Myocyte (in vitro differentiated cells): ENCODE measurements at regions not wholly inside any gene's neighbourhood (a gene's known extent, or its start where the extent isn't known, plus 50 kb on each side); places are given as distances from the start of the nearest gene placed in this dataset. TPM values are rescaled to one million over a fixed set of nuclear protein-coding genes. Genes with fewer than 3 reads are reported as not detected.

Experiments used
- DNase-seq: peaks from one replicate; pipeline ENCODE4 v3.0.0-alpha.2; 2012; ENCODE audit warnings: low read depth
- microRNA-seq: library from miRNA; unstranded; fragments of <30 nt; microRNA quantifications from one replicate; pipeline ENCODE4, GENCODE V29; 2016

DNA sequence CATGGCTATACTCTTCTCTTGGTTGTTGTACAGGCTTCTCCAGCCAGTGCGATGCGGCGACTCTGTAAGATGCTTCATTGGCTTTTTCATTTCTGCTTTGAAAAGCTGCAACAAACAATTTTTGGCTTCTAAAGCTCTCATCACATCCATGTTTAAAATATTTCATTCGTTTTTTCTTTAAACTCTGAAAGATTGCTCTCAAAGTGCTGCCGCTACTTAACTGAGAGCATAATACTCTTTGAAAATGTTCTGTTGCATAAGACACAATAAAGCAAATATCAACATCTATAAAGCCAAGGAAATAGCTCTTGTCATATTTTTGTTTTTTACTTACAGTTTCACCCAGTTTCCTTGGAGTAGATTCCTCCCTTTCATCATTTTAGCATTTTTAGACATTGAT, 468.3 kb downstream of the TBC1D22A start:
- DNase-seq: no peak

DNA sequence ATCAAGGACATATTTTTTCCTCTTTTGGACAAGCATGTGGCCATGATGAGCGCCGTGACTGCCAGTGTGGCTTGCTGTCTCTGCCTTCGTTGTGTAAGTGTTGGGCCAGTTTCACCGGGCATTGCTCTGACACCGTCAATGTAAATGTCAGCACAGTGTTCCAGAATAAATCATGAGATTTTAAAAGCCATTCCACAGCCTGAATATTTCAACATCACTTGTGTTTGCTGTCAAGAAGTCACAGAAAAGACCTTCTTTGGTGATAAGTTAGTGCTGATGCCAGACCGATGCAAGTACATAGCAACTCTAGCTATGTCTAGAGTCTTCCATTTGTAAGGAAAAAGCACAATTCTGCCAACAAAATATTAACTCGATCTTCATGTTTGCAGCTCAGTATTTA, 467.8 kb downstream of the TBC1D22A start:
- no peak for DNase-seq

DNA sequence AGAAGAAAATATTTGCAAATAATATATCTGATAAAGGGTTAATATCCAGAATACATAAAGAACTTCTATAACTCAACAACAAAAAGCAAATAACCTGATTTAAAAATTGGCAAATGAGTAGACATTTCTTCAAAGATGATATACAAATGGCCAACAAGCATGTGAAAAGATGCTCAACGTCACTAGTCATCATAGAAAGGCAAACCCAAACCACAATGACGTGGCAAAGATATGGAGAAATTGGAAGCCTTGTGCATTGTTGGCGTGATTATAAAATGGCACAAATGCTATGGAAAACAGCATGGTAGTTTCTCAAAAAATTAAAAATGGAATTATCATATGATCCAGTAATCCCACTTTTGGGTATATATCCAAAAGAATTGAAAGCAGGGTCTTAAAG, 466.3 kb downstream of the TBC1D22A start:
- no peak for DNase-seq

DNA sequence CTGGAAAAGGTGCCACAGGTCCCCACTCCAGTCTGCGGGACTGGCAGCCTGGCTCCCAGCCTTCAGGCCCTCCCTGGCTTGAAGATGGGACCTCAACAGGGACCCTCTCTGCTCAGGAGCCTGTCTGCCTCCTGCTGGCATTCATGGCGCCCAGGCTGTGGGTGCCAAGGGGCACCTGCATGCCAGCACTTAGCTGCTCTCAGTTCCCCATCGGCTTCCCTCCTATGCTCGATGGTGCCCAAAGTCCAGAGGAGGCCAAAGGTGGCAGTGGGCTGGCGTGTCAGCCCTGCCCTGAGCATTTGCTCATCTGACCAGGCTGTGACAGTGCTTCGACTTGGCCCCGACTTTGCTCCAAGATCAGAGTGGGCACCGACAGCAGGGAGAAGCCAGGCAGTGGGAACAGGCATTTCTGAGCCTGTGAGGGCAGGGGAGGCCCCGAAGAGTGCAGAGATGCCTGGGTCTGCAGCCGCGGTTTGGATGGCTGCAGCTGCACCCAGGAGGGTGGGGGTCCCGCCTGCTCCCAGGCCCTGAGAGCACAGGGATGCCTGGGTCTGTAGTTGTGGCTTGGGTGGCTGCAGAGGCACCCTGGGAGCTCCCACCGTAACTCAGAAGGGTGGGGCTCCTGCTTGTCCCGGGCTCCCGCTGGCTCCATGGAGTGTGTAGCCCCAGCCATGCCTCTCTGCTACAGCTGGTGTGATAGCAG, 463.6 kb downstream of the TBC1D22A start:
- DNase-seq: peak; percentile 13

DNA sequence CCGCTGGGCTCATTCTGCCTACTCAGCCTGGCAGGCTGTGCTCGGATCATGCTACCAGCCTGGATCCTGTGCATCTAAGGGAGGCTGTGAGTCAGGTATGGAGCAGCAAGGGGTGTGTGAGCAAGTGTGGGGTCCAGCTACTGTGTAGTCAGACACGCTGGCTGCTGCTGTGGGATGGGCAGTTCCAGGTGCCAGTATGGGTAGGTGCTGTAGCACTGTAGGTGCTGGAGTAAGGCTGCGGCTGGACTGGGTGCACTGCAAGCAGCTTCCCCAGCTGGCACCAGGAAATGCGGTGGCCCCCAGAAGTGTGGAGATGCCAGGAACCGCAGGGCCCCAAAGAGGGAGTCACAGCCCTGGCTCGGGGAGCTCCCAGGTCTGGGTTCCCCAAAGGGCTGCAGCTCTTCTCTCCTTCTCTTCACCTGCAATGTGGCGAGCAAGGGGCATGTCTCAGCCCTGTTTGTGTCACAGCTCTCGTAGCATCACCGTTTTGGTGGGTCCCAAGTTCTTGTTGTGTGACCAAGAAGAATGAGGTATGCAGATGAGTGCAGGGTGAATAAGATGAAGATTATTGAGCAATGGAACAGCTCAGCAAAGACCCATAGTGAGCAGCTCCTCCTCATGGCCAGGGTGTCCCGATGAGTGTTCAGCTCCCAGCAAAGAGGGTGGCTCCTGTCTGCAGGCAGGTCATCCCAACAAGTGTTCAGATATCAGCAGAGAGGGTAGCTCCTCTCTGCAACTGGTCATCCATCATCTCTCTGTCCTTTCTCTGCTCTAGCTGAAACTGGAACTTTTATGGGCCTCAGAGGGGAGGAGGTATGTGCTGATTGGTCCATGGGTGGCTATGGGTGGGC, 462.9 kb downstream of the TBC1D22A start:
- no peak for DNase-seq

Small RNAs in the stretch of these regions (microRNA-seq; reads per million reads assigned to microRNA genes)
- gene MIR3201 (not detected), gene MIR3667 (not detected), gene MIR4535 (not detected)
